ENCODE measurements at regions not wholly inside any gene's neighbourhood (a gene's known extent, or its start where the extent isn't known, plus 50 kb on each side); places are given as distances from the start of the nearest gene placed in this dataset.

GRCh38 chr7:15753887-15754579, 67.5 kb upstream of the MEOX2 start:
- no peak overlapping the region for H3K27ac Mint-ChIP-seq
- H3K36me3 Mint-ChIP-seq: no peaks in the 10 kb centered on the region
- H3K9me3 Mint-ChIP-seq: peaks cover 4 to 8% (median 6%) of the 10 kb centered on the region in 3 donors
- no peaks in the 10 kb centered on the region for H3K4me1 Mint-ChIP-seq
- no peak overlapping the region for H3K4me3 Mint-ChIP-seq
- no peaks in the 10 kb centered on the region for H3K27me3 Mint-ChIP-seq

GRCh38 chr7:15752377-15752776, 65.9 kb upstream of the MEOX2 start:
- H3K27me3 Mint-ChIP-seq: no peaks in the 10 kb centered on the region
- H3K27ac Mint-ChIP-seq: no peak overlapping the region
- H3K4me3 Mint-ChIP-seq: no peak overlapping the region
- H3K9me3 Mint-ChIP-seq: peaks cover 4 to 8% (median 6%) of the 10 kb centered on the region in 3 donors
- no peaks in the 10 kb centered on the region for H3K4me1 Mint-ChIP-seq
- no peaks in the 10 kb centered on the region for H3K36me3 Mint-ChIP-seq

- peaks cover 4 to 6% (median 5%) of the 10 kb centered on the region in 3 donors for H3K9me3 Mint-ChIP-seq
- no peaks in the 10 kb centered on the region for H3K4me1 Mint-ChIP-seq
- no peak overlapping the region for H3K4me3 Mint-ChIP-seq
- H3K27ac Mint-ChIP-seq: no peak overlapping the region
- no peaks in the 10 kb centered on the region for H3K36me3 Mint-ChIP-seq
- no peaks in the 10 kb centered on the region for H3K27me3 Mint-ChIP-seq
These were observed 64.8 kb upstream of the MEOX2 start for GRCh38 chr7:15751191-15751701.

- Mint-ChIP-seq H3K27me3 (no peaks in the 10 kb centered on the region), H3K4me1 (no peaks in the 10 kb centered on the region), H3K9me3 (peaks cover 0 to 6% (median 4%) of the 10 kb centered on the region in 3 donors), H3K36me3 (no peaks in the 10 kb centered on the region), H3K4me3 (no peak overlapping the region), H3K27ac (no peak overlapping the region)
These were observed 64.2 kb upstream of the MEOX2 start for GRCh38 chr7:15750727-15751126.

- H3K4me1 Mint-ChIP-seq: no peaks in the 10 kb centered on the region
- no peaks in the 10 kb centered on the region for H3K36me3 Mint-ChIP-seq
- H3K27ac Mint-ChIP-seq: no peak overlapping the region
- no peak overlapping the region for H3K4me3 Mint-ChIP-seq
- H3K9me3 Mint-ChIP-seq: peaks cover 0 to 6% (median 2%) of the 10 kb centered on the region in 3 donors
- no peaks in the 10 kb centered on the region for H3K27me3 Mint-ChIP-seq
These were observed 63.1 kb upstream of the MEOX2 start for GRCh38 chr7:15749631-15750030.

- Mint-ChIP-seq H3K4me3 (no peak overlapping the region), H3K27me3 (no peaks in the 10 kb centered on the region), H3K4me1 (no peaks in the 10 kb centered on the region), H3K9me3 (peaks cover 0 to 4% (median 0%) of the 10 kb centered on the region in 3 donors), H3K36me3 (no peaks in the 10 kb centered on the region), H3K27ac (no peak overlapping the region)
These were observed 61.2 kb upstream of the MEOX2 start for GRCh38 chr7:15747712-15748111.

GRCh38 chr7:15747301-15747700, 60.8 kb upstream of the MEOX2 start:
- Mint-ChIP-seq H3K27me3 (no peaks in the 10 kb centered on the region), H3K4me3 (no peak overlapping the region), H3K27ac (no peak overlapping the region), H3K9me3 (peaks cover 0 to 4% (median 0%) of the 10 kb centered on the region in 3 donors), H3K36me3 (no peaks in the 10 kb centered on the region), H3K4me1 (no peaks in the 10 kb centered on the region)

- H3K27ac Mint-ChIP-seq: no peak overlapping the region
- no peaks in the 10 kb centered on the region for H3K27me3 Mint-ChIP-seq
- peaks cover 0 to 1% (median 0%) of the 10 kb centered on the region in 3 donors for H3K9me3 Mint-ChIP-seq
- H3K36me3 Mint-ChIP-seq: no peaks in the 10 kb centered on the region
- no peaks in the 10 kb centered on the region for H3K4me1 Mint-ChIP-seq
- H3K4me3 Mint-ChIP-seq: no peak overlapping the region
These were observed 57.5 kb upstream of the MEOX2 start for GRCh38 chr7:15743926-15744480.

- H3K27me3 Mint-ChIP-seq: no peaks in the 10 kb centered on the region
- no peaks in the 10 kb centered on the region for H3K4me1 Mint-ChIP-seq
- H3K4me3 Mint-ChIP-seq: no peak overlapping the region
- no peak overlapping the region for H3K27ac Mint-ChIP-seq
- H3K9me3 Mint-ChIP-seq: peaks cover 0 to 5% (median 2%) of the 10 kb centered on the region in 3 donors
- no peaks in the 10 kb centered on the region for H3K36me3 Mint-ChIP-seq
These were observed 51.1 kb upstream of the MEOX2 start for GRCh38 chr7:15737601-15738000.

Data from IgD-negative memory B cell (primary cell).